Type B pancreatic cell (in vitro differentiated cells): ENCODE measurements at regions not wholly inside any gene's neighbourhood (a gene's known extent, or its start where the extent isn't known, plus 50 kb on each side); places are given as distances from the start of the nearest gene placed in this dataset.

ENCODE experiments used
- DNase-seq: peaks from one replicate; pipeline ENCODE4 v3.0.0; 2021; ENCODE audit warnings: mixed read lengths; ENCODE audit not compliant: unreplicated experiment; ENCODE audit errors: extremely low spot score
- H3K27ac Mint-ChIP-seq: 2 replicates; pipeline ENCODE4 v1.8.0; 2021; ENCODE audit warnings: mild to moderate bottlenecking, mixed read lengths
- H3K27me3 Mint-ChIP-seq: 2 replicates; pipeline ENCODE4 v1.8.0; 2021; ENCODE audit warnings: mixed read lengths
- H3K36me3 Mint-ChIP-seq: 2 replicates; pipeline ENCODE4 v1.8.0; 2021; ENCODE audit warnings: mixed read lengths
- H3K4me1 Mint-ChIP-seq: one replicate; pipeline ENCODE4 v1.8.0; 2021; ENCODE audit warnings: mixed read lengths; ENCODE audit not compliant: unreplicated experiment
- H3K4me3 Mint-ChIP-seq: 2 replicates; pipeline ENCODE4 v1.8.0; 2021; ENCODE audit warnings: mild to moderate bottlenecking, mixed read lengths
- H3K9me3 Mint-ChIP-seq: 2 replicates; pipeline ENCODE4 v1.8.0; 2021; ENCODE audit warnings: mixed read lengths
- TF ChIP-seq, protein P1 (sequence below): fragments of 200-600 bp; sonication (generic); conservative IDR thresholded peaks from 2 replicates; pipeline ENCODE4 v1.5.0; 2021; ENCODE audit warnings: antibody characterized with exemption, mild to moderate bottlenecking

DNA sequence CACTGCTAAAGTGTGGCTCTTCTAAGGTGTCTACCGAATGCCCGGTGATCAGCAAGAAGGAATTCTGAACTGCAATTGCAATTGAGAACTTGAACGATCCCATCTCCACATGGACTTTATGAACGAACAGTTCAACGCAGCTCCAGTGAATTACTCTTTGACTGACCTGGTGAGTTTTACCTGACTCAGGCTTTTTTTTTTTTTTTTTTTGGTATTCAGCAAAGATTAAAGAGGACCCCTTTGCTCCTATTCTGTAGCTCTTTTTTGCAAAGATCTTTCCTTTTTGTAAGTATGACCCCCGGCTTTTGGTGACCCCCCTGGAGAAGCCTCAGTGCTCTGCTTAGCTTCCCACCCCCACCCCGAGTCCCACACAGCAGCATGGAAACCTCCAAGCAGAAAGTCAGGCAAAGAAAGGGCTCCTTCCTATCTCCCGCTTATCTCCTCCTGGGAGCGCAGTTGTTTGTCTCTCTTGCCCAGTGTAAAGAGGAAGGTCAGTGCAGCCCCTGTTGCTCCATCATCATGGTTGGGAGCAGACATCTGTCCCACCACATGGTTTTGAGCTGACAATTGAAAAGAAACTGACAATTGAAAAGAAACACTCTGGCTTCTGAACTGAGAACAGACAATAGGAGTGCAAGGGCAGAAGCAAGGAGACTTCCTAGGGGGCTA is 72.1 kb upstream of the DIO3 start:
- H3K4me1 Mint-ChIP-seq: no peaks in the 10 kb centered on the region
- H3K27ac Mint-ChIP-seq: no peak overlapping the region
- no peak overlapping the region for H3K4me3 Mint-ChIP-seq
- H3K36me3 Mint-ChIP-seq: no peaks in the 10 kb centered on the region
- TF ChIP-seq, protein P1, sequence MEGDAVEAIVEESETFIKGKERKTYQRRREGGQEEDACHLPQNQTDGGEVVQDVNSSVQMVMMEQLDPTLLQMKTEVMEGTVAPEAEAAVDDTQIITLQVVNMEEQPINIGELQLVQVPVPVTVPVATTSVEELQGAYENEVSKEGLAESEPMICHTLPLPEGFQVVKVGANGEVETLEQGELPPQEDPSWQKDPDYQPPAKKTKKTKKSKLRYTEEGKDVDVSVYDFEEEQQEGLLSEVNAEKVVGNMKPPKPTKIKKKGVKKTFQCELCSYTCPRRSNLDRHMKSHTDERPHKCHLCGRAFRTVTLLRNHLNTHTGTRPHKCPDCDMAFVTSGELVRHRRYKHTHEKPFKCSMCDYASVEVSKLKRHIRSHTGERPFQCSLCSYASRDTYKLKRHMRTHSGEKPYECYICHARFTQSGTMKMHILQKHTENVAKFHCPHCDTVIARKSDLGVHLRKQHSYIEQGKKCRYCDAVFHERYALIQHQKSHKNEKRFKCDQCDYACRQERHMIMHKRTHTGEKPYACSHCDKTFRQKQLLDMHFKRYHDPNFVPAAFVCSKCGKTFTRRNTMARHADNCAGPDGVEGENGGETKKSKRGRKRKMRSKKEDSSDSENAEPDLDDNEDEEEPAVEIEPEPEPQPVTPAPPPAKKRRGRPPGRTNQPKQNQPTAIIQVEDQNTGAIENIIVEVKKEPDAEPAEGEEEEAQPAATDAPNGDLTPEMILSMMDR: no peak
- DNase-seq: no peak
- H3K9me3 Mint-ChIP-seq: no peaks in the 10 kb centered on the region
- H3K27me3 Mint-ChIP-seq: peaks cover 8% of the 10 kb centered on the region

DNA sequence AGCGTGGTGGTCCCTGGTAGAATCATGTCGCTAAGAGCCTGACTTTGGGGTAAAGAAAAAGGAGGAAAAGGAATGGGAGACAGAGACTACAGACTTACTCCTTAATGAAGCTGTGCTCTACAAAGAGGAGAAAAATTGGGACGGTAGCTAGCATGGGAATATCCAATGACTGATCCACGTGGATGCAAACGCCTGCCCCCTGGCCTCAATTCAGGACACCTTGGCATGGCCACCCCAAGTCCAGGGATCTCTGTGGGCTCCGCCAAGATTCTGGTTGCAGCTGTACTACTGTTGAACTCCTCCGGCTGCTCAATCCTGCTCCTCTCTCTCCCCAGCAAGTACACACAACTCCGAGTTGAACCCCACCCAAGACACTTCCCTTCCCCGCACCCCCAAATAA is 70.5 kb upstream of the DIO3 start:
- no peaks in the 10 kb centered on the region for H3K9me3 Mint-ChIP-seq
- TF ChIP-seq, protein P1: no peak
- H3K4me3 Mint-ChIP-seq: no peak overlapping the region
- H3K4me1 Mint-ChIP-seq: no peaks in the 10 kb centered on the region
- no peak for DNase-seq
- no peak overlapping the region for H3K27ac Mint-ChIP-seq
- H3K36me3 Mint-ChIP-seq: no peaks in the 10 kb centered on the region
- H3K27me3 Mint-ChIP-seq: peaks cover 8% of the 10 kb centered on the region

DNA sequence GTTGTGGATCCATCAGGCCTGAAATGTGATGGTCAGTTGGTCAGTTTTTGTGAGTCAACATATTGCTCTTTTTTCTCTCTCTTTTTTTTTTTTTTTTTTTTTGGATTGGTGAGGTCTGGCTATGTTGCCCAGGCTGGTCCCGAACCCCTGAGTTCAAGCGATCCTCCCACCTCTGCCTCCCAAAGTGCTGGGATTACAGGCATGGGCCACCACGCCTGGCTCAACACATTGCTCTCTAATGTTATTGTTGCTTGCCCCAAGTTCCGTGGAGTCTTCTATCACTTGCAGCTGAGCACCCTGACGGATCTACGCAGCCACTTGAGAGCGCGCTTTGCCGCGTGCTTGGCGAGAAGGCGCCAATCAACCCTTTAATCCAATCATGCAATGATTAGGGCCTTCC is 69.5 kb upstream of the DIO3 start:
- TF ChIP-seq, protein P1: no peak
- Mint-ChIP-seq H3K36me3 (no peaks in the 10 kb centered on the region), H3K27ac (no peak overlapping the region), H3K4me1 (no peaks in the 10 kb centered on the region), H3K9me3 (no peaks in the 10 kb centered on the region), H3K27me3 (peaks cover 8% of the 10 kb centered on the region), H3K4me3 (no peak overlapping the region)
- no peak for DNase-seq

DNA sequence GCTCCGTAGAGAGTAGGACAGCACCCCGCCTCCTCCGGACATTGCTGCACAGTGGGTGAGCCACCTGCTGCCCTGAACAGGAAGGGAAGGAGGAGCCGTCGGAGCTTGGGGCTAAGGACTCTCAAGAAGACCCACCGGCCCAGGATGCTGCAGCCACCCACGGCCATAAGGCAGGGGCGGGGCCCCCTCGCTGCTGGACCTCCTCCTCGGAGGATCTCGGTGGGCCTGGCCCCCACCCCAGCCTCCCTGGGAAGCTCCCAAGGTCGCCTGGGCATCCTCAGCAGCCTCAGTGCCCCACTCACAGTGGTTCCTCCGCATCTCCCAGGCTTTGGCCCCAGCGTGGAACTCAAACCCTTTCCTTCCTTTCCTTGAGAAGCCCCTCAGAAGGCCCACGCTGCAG is 68.6 kb upstream of the DIO3 start:
- DNase-seq: no peak
- no peaks in the 10 kb centered on the region for H3K9me3 Mint-ChIP-seq

DNA sequence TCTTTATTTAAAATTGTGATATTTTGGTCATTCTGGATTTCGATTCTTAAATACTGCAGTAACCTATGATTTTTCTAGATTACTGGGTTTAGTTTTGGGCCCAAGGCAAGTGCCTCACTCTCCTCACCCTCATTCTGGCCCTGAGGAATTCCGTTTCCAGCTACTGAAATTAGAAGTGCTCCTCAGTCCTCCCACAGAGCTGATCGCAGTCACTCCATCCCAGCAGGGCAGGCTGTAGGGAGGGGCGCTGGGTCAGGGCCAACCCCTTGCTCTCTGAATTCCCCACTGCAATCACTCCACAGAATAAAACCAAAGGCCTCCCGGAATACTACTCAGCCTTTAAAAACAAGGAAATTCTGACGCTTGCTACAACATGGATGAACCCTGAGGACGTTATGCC is 66.5 kb upstream of the DIO3 start:
- no peak overlapping the region for H3K27ac Mint-ChIP-seq
- no peak for DNase-seq
- TF ChIP-seq, protein P1: no peak
- peaks cover 8% of the 10 kb centered on the region for H3K27me3 Mint-ChIP-seq
- H3K4me3 Mint-ChIP-seq: no peak overlapping the region
- H3K4me1 Mint-ChIP-seq: no peaks in the 10 kb centered on the region
- H3K9me3 Mint-ChIP-seq: no peaks in the 10 kb centered on the region
- H3K36me3 Mint-ChIP-seq: no peaks in the 10 kb centered on the region

More for the DNA sequence above, 68.6 kb upstream of the DIO3 start:
- Mint-ChIP-seq H3K4me1 (no peaks in the 10 kb centered on the region), H3K36me3 (no peaks in the 10 kb centered on the region), H3K27me3 (peaks cover 8% of the 10 kb centered on the region), H3K27ac (no peak overlapping the region), H3K4me3 (no peak overlapping the region)
- TF ChIP-seq, protein P1: no peak

DNA sequence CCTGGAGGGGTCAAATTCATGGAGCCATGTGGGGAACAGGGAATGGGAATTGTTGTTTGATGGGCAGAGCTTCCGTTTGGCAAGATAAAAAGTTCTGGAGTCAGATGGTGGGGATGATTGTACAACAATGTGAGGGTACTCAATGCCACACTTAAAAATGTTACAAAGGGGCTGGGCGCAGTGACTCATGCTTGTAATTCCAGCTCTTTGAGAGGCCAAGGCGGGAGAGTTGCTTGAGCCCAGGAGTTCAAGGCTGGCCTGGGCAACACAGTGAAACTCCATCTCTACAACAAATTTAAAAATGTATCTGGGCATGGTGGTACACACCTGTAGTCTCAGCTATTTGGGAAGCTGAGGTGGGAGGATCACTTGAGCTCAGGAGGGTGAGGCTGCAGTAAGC is 66.0 kb upstream of the DIO3 start:
- Mint-ChIP-seq H3K27ac (no peak overlapping the region), H3K4me1 (no peaks in the 10 kb centered on the region), H3K27me3 (peaks cover 8% of the 10 kb centered on the region), H3K9me3 (no peaks in the 10 kb centered on the region), H3K36me3 (no peaks in the 10 kb centered on the region), H3K4me3 (no peak overlapping the region)
- TF ChIP-seq, protein P1: no peak
- no peak for DNase-seq
